Cardiac muscle cell (in vitro differentiated cells and primary cell): ENCODE measurements at regions not wholly inside any gene's neighbourhood (a gene's known extent, or its start where the extent isn't known, plus 50 kb on each side); places are given as distances from the start of the nearest gene placed in this dataset.

ENCODE experiments used
- DNase-seq, 2 donors: peaks; one replicate each; pipeline versions ENCODE4 v3.0.0 to v3.0.0-alpha.2; 2010 to 2017; ENCODE audit warnings: low read depth in 1 of 2, low spot score in 1 of 2
- H3K27ac ChIP-seq: fragments of 200-600 bp; sonication (generic); 2 replicates; pipeline ENCODE4 v1.5.1; 2016
- H3K27me3 ChIP-seq: fragments of 200-600 bp; sonication (generic); 2 replicates; pipeline ENCODE4 v1.6.0; 2016; ENCODE audit warnings: control low read depth
- H3K36me3 ChIP-seq: fragments of 200-600 bp; sonication (generic); 2 replicates; pipeline ENCODE4 v1.5.1; 2016; ENCODE audit warnings: control low read depth
- H3K4me1 ChIP-seq: fragments of 200-600 bp; sonication (generic); 2 replicates; pipeline ENCODE4 v1.8.1; 2017; ENCODE audit warnings: low read depth, mild to moderate bottlenecking, mixed run types
- H3K4me3 ChIP-seq: fragments of 200-600 bp; sonication (generic); 2 replicates; pipeline ENCODE4 v1.5.1; 2016; ENCODE audit warnings: mild to moderate bottlenecking
- H3K9me3 ChIP-seq: fragments of 200-600 bp; sonication (generic); 2 replicates; pipeline ENCODE4 v1.5.1; 2017; ENCODE audit warnings: low read depth, mild to moderate bottlenecking, control low read depth
- CTCF ChIP-seq: IDR thresholded peaks from 2 replicates; pipeline ENCODE4 v1.5.1; 2012; ENCODE audit warnings: low read depth, mild to moderate bottlenecking, low read length

DNA sequence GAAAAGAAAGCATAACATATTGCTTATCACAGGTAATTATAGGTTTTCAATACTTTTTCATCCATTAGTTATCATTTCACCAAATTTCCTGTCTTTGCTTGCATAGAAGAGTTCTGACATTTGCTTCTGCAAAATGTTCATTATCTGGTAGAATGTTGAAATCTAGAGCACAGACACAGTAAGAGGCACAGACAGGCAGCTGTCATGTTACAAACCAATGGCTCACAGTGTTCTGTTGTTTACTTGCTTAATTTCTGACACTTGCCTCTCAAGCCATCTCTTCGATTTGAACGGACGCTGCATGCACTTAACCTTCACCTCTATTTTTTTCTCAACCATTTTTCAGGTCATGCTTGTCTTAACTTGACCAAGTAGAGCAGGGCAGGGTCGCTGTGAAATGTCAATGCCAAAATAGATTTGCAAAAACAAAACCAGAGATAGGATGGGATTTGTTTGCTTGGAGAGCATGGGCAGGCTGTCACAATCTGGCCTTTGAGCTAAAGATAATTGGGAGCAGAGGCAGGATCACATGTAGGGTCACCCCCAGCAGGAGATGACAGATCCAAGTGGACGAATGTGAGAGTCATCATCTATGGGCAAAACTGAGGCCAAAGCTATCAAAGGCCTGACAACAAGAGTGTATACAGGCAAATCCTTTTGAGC lies 292.3 kb downstream of the SMARCA1 start:
- Histone ChIP-seq H3K9me3 (no peaks in the 10 kb centered on the region), H3K27me3 (no peaks in the 10 kb centered on the region), H3K4me1 (peaks cover 35% of the 10 kb centered on the region), H3K27ac (peak overlapping the region; percentile 88), H3K4me3 (no peak overlapping the region), H3K36me3 (no peaks in the 10 kb centered on the region)
- no peak for TF ChIP-seq CTCF
- DNase-seq = peak in 1 of 2 donors; percentile 81

DNA sequence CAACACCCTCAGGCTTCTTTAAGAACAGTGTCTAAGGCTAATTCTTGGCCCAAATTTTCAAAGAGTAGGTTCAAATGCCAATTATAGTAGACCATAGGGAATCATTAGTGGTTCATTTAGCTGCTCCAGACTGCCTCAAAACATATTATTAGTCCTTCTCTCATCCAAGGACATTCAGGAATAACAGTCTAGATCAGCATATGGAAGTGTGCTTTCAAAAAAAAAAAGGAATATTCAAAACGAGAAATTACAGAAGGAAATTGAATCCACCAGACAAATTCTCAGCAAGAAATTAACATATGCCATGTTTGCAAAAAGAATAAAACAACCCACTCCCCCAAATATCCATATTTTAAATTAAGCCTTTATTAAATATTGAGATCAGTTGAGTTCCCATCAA lies 293.1 kb downstream of the SMARCA1 start:
- Histone ChIP-seq H3K27me3 (no peaks in the 10 kb centered on the region), H3K4me1 (peaks cover 35% of the 10 kb centered on the region), H3K9me3 (no peaks in the 10 kb centered on the region), H3K27ac (peak overlapping the region; percentile 88), H3K4me3 (no peak overlapping the region), H3K36me3 (no peaks in the 10 kb centered on the region)
- no peak for TF ChIP-seq CTCF
- DNase-seq = no peak

- Histone ChIP-seq H3K36me3 (no peaks in the 10 kb centered on the region), H3K4me3 (no peak overlapping the region), H3K4me1 (peaks cover 35% of the 10 kb centered on the region), H3K27ac (peak overlapping the region; percentile 88), H3K9me3 (no peaks in the 10 kb centered on the region), H3K27me3 (no peaks in the 10 kb centered on the region)
- no peak for DNase-seq
- no peak for TF ChIP-seq CTCF
Observed at GRCh38 chrX:129227366-129227765, 295.9 kb downstream of the SMARCA1 start.

GRCh38 chrX:129193357-129193756 lies 329.9 kb downstream of the SMARCA1 start:
- no peak for DNase-seq
- no peaks in the 10 kb centered on the region for H3K9me3 ChIP-seq
- no peaks in the 10 kb centered on the region for H3K4me1 ChIP-seq
- H3K27me3 ChIP-seq = no peaks in the 10 kb centered on the region
- H3K4me3 ChIP-seq = no peak overlapping the region
- no peak overlapping the region for H3K27ac ChIP-seq
- no peaks in the 10 kb centered on the region for H3K36me3 ChIP-seq
- no peak for TF ChIP-seq CTCF

DNA sequence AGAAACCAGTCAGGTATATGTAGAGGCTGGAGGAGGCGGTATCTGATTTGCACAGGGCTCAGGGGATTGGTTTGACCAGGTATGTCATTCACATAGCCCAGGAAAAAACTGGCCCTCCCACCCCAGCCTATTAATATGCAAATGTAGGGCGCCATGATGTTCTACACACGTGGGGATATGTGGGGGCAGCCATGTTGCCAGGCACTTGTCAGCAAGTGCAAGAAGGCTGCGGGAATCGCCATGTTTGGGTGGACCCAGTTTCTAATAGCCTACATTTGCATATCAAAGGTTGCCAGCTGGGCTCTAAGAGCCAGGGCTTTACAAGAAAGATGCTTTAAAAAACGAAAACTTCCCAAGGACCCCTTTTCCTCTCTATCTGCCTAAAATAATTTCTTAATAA lies 335.1 kb downstream of the SMARCA1 start:
- DNase-seq = no peak
- no peaks in the 10 kb centered on the region for H3K27me3 ChIP-seq
- H3K4me3 ChIP-seq = no peak overlapping the region
- H3K9me3 ChIP-seq = no peaks in the 10 kb centered on the region
- no peaks in the 10 kb centered on the region for H3K36me3 ChIP-seq
- TF ChIP-seq CTCF = no peak
- H3K27ac ChIP-seq = no peak overlapping the region
- H3K4me1 ChIP-seq = no peaks in the 10 kb centered on the region
